T1000 (cell line): ENCODE measurements at regions not wholly inside any gene's neighbourhood (a gene's known extent, or its start where the extent isn't known, plus 50 kb on each side); places are given as distances from the start of the nearest gene placed in this dataset.
"Not testable (repeated sequence)": the region's sequence is repeated elsewhere in the genome, so short reads cannot be mapped to it uniquely, and the experiment has no call there.

Experiments
- DNase-seq: peaks from one replicate; lab custom pipeline; 2025; ENCODE audit warnings: mixed read lengths; lab: John Stamatoyannopoulos, UW

DNA sequence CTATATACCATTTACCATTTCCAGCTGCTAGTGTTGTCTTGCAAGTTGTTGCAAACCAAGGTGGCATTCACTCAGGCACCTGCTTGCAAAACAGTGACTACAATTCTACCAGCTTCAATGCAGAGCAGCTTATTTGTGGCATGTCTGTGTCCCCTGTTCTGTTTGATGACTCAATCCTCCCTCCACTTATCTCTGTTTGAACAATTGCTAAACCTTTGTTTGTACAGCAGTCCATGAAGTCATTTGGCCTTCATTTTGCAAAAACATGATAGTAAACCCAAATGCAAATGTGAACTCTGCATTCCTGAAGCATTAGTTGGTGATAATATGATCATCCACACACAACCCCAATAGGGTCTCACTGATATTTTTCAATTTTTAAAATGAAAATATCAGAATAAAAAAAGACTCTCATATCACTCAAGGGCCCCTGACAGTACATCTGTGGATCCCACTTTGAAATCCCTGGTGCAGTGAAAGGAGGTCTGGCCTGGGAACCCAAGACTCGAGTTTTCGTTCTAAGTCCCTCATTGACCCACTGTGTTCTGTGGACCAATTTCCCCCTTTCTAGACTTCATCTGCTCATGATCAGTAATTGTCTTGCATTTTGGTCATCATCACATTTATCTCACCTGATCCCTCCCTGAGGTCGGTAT is 425.4 kb downstream of the RPS24 start:
- DNase-seq: no peak

DNA sequence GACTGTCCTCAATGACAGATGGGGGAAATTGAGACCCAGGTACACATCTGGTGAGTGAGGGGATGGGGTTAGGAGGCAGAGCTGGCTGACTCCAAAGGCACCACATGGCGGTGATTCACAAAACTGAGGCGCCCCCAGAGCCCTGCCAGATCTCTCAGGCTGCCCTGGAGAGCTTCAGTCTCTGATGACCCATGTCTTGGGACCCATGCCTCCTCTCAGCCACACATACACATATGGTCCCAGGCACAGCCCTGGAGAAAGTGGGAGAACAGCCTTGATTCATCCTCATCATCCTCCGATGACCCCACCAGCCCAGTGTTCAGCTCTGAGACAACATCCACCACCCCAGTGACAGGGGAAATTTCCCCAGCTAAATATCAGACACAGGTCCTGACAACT is 426.0 kb downstream of the RPS24 start:
- no peak for DNase-seq

DNA sequence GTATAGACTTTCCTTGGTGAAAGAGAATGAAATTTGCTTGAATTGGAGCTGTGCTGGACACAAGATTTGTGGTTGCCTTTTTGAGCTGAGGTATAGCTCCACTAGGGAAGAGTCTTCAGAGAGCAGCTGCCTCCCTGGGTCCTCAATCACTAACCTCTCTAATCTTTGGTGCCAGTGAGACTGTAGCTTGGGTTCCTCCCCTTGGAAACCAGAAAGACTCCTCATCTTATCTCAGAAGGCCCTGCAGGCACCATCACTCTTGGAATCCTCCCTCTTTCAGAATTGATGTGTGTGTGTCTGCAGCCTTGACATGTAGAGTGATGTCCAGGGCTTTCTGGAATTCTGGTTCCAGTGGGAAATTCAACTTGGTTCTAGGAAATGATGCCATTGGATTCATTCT is 426.5 kb downstream of the RPS24 start:
- no peak for DNase-seq

DNA sequence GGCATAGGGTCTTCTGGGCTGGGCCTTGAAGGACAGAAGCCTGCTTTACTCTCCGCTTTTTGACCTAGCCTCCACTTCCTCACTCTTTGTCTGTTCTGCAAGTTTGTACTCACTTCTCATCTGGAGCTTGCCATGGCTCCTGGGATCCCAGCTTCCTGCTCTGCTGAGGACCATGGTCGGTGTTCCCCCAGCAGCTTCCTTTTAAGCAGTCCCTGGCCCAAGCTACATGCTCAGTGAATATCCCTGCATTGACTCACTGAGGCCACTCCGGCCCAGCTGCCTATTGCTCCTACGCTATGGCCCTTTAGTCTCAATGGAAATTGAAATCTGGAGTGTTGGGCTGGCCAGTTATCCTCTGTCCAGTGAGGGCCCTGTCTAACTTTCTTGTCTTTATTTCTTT is 427.7 kb downstream of the RPS24 start:
- no peak for DNase-seq

DNA sequence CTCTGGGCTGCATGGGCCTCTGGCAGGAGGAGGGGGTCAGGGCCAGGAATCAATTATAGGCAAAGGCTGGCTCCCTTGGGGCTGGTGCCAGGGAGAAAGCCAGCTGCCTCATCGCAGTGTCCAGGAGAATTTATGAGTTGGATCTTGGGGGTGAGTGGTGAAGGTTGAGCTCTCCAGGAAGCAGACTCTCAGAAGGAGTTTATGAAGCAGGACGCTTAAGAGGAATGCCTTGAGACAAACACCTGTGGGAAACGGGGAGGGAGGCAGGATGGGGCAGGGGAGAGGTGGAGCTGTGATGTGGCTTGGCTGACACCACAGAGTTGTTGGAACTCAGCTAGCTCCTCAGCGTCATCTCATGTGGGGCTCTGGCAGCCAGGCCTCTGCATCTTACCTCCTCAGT is 428.5 kb downstream of the RPS24 start:
- DNase-seq: no peak

DNA sequence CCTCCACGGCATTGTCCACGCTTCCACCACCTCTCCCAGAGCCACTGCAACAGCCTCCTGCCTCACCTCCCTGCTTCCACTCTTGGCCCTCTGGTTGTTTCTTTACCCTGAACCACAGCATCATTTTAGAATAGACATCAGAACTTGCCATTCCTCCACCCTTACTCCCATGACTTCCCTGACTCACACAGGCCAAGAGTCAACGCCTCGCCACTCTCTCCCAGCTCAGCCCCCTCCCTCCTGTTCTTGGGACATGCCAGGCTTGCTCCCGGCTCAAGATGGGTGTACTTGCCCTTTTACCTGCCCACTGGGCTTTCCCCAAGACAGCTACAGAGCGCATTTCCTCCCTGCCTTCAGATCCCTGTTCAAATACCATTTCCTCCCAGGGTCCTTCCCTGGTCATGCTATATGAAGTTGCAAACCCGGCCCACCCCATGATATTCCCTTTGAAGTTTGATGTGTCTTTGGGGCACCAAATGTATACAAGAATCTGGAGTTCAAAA is 429.1 kb downstream of the RPS24 start:
- no peak for DNase-seq

DNA sequence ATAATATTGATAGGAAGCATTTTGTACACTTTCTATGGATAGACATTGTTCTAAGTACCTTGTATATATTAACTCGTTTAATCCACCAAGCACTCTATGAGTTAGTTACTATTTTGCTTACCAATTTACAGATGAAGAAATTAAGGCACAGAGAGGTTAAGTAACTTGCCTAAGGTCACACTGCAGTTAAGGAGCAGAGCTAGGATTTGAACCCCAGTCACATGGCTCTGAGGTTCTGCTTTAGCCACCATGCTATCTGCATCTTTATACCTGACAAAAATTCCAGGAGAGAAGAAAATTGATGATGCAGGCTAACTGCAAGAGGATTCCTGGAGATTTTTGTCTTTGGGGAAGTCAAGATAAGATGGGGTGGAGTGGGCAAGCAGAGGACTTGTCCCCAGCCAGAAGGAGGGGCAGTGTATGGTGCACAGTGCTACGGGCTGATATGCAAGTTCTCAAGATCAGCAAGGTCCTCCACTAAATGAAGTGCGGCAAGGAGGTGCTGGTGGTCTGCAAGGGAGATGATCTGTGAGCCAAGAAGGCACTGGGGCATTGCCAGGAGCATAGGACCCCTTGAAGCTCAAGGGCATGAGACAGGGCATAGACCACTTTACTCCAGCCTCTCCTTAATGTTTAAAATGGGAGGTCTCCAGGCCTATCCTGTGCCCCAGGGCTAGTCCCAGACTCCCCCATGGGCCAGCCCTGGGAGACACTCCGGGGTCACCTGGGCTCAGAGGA is 430.6 kb downstream of the RPS24 start:
- no peak for DNase-seq

DNA sequence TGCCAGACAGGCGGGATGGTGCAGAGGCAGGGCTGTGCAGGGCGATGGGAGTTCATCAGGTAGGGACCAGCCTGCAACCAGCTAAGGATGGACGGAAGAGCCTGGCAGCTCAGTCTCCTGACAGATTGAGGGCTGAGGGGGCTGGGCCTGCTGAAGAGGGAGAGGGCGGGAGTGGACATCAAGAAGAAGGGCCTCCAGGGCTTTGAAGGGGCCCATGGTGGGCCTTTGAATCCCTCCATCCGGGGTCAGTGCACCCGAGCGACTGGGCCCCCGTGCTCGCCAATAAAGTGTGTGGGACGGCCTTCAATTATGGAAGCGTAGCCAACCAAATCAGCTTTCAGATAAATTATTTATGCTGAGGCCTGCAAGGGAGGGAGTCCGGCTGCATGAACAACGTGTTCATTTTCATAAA is 431.2 kb downstream of the RPS24 start:
- no peak for DNase-seq

DNA sequence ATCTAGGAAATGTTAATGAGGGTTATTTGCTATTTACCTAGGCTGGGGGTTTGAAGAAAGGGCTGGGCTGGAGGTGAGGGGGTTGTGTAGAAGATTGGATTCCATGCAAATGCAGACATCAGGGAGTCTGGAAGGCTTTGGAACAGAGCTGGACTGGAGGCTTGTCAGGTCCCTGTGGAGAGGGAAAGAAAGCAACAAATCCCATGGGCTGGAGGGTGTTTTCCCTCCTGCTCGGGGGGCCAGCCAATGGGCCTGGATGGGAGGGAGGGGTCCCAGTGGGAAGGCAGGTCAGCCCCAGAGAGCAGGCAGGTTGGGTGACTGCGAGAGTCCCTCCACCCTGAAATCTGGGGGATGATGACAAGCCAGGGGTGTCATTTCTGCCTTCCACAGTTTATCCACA is 431.8 kb downstream of the RPS24 start:
- DNase-seq: no peak

DNA sequence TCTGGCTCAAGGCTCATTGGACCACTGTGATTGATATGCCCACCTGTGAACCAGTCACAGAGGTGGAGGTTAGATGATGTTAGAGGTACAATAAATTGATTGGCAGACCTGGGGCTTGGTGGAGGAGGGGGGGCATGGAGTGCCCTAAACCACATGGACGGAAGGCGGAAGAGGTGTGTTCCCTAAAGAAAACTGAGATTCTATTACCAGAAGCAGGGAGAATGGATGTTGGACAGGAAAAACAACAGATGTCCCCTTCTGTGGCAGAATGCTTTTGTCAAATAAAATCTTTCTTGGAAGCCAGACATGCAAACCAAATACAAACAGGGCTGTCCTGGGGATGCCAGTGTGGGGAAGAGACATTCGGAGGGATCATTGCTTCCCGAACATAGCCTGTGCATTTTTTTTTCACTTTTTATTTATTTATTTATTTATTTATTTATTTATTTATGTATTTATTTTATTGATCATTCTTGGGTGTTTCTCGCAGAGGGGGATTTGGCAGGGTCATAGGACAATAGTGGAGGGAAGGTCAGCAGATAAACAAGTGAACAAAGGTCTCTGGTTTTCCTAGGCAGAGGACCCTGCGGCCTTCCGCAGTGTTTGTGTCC is 433.9 kb downstream of the RPS24 start:
- DNase-seq: no peak

DNA sequence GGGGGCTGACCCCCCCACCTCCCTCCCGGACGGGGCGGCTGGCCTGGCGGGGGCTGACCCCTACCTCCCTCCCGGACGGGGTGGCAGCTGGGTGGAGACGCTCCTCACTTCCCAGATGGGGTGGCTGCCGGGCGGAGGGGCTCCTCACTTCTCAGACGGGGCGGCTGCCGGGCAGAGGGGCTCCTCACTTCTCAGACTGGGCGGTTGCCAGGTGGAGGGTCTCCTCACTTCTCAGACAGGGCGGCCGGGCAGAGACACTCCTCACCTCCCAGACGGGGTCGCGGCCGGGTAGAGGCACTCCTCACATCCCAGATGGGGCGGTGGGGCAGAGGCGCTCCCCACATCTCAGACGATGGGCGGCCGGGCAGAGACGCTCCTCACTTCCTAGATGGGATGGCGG is 435.1 kb downstream of the RPS24 start:
- not testable (repeated sequence) for DNase-seq

DNA sequence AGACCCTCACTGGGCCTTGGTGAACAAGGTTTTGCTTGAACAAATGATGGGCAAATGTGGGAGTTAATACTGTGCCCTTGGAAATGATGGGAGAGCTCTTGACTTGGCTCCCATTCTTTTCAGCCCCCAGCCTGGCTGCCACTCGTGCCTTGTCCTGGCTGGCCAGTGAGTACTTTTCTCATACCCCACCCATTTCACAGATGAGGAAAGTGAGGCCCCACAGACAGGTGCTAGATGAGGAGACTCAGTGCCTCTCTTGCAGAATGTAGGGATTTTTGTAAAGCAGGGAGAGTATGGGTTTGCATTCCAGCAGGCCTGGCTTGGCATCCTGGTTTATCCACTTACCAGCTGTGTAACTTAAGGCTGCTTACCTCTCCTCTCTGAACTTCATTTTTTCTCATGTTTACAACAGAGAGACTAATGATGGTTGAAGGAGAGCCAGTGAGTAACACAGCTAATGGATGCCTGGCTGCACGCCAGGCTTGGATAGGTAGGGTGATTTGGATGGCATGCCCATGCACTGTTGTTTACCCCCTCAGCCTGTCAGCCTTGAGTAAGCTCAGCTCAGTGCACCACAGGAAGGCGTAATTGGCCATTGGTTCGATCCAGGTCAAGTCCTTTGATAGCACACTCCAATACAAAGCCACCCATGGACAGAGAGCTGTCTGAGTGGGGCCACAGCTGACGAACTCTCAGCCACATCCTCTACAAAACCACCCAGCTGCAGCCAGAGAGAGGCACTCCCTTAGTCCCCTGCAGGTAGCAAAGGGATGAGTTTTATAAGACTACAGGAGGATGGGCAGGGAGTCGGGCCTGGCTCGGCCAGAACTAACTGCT is 436.8 kb downstream of the RPS24 start:
- DNase-seq: peak; percentile 35

DNA sequence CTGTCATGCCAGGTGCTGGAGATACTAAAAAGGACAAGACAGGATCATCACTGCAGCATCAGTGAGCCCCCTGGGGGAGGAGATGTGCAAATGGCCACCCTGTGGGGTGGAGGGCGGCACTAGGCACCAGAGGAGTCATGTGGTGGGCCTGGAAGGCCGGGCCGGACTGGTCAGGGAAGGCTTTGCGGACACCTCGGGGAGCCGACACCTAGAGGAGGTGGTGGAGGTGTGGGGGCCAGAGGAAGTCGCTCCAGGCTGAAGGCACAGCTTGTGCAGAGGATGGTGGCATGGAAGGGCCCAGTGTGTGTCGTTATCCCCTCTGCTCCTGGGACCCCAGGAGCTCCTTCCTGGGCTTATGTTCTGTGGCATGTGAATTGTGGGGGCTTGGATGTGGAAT is 437.7 kb downstream of the RPS24 start:
- DNase-seq: no peak

DNA sequence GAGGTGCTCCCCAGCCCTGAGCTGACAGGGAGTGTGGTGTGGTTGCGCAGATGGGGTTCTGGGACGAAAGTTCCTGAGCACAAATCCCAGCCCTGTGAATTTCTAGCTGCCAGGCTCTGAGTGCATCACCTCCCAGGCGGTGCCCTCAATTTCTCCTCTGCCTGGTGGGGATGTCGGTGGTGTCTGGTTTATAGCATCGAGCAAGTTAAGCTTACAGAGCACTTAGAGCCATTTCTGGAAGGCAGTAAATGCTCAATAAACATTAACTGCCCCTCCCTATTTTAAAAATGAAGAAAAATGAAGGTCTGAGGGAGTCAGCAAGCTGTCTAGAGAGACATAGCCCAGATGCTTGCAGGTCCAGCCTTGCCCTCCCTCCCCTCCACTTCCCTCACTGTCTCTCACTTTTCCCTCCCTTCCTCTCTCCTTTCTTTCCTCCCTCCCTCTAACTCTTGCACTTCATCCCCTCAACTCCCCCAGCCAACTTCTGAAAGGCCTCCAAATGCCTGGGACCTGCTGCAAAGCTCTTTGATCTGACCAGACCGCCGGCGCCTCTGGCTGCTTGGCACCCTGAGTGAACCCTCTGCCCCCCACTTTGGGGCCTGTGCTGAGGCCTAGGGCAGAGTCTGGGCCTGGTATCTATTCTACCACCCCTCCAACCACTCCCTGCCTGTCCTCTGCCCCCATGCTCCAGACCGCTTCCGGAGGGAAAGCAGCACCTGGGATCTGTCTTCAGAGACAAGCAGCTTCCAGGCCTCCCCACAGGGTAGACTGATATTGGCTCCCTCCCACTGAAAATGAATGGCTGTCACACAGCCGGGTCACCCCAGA is 438.3 kb downstream of the RPS24 start:
- DNase-seq: no peak

DNA sequence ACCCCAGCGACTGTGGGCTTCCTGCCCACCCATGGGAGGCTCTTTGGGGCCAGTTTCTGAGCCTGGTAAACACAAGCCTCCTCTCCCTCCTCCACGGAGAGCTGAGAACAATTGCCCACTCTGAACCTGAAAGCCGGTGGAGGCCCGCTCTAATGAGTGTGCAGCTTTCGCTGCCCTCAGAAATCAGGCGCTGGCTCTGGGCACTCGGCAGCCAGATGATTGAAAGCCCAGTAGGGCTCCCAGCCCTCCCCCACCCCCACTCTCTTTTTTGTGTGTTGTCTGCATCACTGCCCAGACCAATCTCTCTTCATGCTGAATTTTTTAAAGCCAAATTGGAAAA is 438.9 kb downstream of the RPS24 start:
- DNase-seq: no peak

DNA sequence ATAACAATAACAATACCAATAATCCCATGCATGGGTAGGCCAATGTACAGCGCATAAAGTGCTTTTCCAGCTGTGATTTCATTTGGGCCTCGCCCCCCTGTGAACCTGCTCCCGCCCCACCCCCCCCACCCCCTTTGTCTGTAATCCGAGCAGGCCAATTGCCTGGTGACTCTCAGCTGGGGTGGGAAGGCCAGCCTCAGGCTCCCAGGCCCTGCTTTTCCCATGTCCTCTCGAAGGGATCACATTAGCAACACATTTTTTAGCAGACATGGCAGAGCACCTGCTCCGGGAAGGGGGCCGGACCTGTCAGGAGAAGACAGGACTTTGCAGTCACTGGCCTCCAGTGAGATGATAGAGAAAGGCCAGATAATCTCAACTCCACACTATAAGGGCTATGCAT is 439.3 kb downstream of the RPS24 start:
- DNase-seq: no peak

DNA sequence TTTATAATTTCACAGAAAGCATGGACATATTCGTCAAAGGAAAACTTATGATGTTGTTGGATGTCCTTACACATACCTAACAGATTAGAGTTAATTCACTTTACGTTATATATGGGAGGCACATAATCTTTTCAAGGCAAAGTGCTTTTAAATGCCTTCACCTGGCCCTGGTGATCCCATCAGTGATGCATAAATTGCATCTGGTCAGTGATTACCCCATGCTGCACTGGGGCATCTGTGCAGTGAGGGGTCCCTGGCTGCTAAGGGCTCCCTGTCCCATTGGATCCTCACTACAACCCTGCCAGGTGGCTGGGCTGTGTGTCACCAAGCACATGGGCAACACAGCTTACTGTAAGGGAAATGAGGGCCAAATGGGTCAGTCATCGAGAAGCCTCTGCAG is 441.1 kb downstream of the RPS24 start:
- no peak for DNase-seq

DNA sequence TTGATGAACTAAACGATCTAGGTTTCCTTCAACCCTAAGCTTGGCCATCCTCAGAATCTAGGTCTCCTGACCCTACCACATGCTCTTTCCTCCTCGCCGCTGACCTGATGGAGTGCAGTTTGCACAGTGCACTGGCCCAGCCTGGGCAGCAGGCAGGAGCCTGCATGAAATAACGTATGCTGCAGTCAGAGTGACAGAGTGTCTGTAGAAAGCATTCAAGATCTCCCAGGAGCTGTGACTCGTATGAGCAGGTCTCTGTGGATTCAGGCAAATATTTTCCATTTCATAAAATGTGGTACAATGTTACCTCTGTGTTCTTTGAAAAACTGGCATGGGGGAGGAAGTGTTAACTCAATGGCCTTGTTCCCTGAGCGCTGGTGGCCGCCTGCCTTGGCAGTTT is 441.8 kb downstream of the RPS24 start:
- no peak for DNase-seq

DNA sequence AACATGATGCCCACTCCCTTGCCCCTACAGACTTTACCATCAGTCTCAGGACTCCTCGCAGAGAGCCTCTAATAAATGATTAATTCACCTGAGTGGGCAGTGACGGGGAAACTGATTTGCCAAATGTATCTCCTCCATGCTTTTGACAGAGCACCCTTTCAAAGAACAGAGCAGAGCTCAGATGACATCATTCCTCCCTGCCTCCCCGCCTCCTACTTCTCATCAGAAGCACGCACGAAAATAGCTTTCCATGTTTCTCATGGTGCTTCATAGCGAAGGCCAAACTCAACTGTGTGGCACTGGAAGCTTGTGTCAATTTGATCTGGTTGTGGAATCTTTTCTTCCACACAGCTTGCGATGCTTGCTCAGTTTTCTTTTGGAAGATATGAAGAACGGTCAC is 442.5 kb downstream of the RPS24 start:
- DNase-seq: no peak

DNA sequence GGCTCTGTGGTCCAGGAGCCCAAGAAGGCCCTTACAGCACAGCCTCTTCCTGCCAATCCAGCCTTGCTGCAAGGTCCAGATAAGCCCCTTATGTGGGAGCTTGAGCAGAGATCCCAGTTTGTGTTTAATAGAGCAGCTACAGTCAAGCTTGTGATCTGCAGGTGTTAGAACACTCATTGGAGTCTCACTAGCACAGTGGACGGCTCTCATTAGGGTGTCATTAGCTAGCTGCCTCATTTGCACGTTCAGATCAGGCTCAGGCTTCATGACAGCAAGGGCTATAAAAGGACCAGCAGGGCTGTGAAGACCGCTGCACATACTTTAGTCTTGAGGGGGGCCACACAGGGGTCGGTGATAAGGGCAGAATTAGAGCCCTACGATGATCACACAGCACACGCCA is 443.2 kb downstream of the RPS24 start:
- no peak for DNase-seq

DNA sequence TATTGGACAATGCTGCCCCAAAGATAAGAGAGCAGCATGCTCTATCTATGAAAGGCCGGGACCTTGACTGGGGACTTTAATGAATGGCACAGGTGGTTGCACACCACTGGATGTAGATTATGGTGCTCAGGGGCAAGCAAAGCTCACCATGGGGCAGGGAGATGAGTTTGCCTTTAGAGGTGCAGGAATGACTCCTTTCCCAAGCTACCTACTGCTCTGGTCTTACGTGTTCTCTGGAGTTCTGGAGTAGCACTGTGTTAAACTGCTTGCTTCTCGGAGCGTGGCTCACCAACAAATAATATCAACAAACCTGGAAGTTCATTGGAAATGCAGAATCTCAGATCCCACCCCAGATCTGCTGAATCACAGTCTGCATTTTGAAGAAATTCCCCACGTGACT is 445.3 kb downstream of the RPS24 start:
- no peak for DNase-seq

DNA sequence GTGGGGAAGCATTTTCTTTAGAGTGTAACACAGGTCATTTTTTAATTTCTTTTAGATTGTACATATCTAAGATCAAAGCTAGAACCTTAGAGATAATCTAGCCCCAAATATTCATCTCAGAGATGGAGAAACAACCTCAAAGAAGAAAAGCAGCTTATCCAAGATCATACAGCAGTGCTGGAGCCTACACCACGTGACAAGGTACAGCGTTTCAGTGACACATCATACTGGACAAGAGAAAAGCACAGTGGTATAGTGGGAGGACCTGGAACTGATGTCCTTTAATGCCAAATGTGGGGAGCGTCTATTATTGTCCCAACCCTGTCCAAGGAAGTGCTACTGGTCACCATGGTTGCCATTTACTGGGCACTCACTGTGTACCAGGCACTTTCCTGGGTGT is 445.8 kb downstream of the RPS24 start:
- DNase-seq: no peak
